Esophagus squamous epithelium (tissue), 5 donors: ENCODE measurements at regions not wholly inside any gene's neighbourhood (a gene's known extent, or its start where the extent isn't known, plus 50 kb on each side); places are given as distances from the start of the nearest gene placed in this dataset.
"Not testable (repeated sequence)": the region's sequence is repeated elsewhere in the genome, so short reads cannot be mapped to it uniquely, and the experiment has no call there.

Experiments
- DNase-seq: peaks from one replicate; lab custom pipeline; 2025; lab: John Stamatoyannopoulos, UW
- H3K27ac ChIP-seq, 4 donors: fragments of 200-600 bp; sonication (generic); one replicate each; pipeline ENCODE4 v1.5.1; 2016 to 2019; ENCODE audit warnings: mild to moderate bottlenecking in 1 of 4
- H3K27me3 ChIP-seq, 4 donors: fragments of 200-600 bp; sonication (generic); 1 replicate in 3 of 4; 2 replicates in 1 of 4; pipeline versions ENCODE4 v1.5.1 to v1.6.0; 2017 to 2021; ENCODE audit warnings: antibody characterized with exemption in 1 of 4
- H3K36me3 ChIP-seq, 3 donors: fragments of 200-600 bp; sonication (generic); one replicate each; pipeline ENCODE4 v1.5.1; 2016 to 2019
- H3K4me1 ChIP-seq, 3 donors: fragments of 200-600 bp; sonication (generic); one replicate each; pipeline ENCODE4 v1.5.1; 2017 to 2019
- H3K4me3 ChIP-seq, 4 donors: fragments of 200-600 bp; sonication (generic); 1 replicate in 3 of 4; 2 replicates in 1 of 4; pipeline ENCODE4 v1.5.1; 2016 to 2019; ENCODE audit warnings: mild to moderate bottlenecking in 2 of 4, moderate library complexity in 1 of 4
- H3K9me3 ChIP-seq, 3 donors: fragments of 200-600 bp; sonication (generic); one replicate each; pipeline ENCODE4 v1.5.1; 2016 to 2019
- POLR2A ChIP-seq, 4 donors: fragments of 450-650 bp; IDR thresholded peaks; one replicate each; pipeline ENCODE4 v1.6.1; 2017; ENCODE audit warnings: antibody characterized with exemption in 4 of 4, mild to moderate bottlenecking in 4 of 4, moderate library complexity in 3 of 4
- WGBS, 2 donors: methylation state at CpG; one replicate each; pipeline ENCODE4 v1.1.5; 2018; 5-methylcytosine and 5-hydroxymethylcytosine counted together
- intact Hi-C: fragments of 100-400 bp; cut with DNase I; formaldehyde crosslinking; loops from one replicate; pipeline ENCODE4 v1.15.0; 2022
- TF ChIP-seq, protein P1 (sequence below), 6 experiments: fragments of 450-650 bp in 4 of 6; fragments of 200-600 bp in 2 of 6; sonication (generic) in 2 of 6; IDR thresholded peaks; one replicate each; pipeline ENCODE4 v1.5.1; 2016 to 2019; ENCODE audit warnings: antibody characterized with exemption in 6 of 6, mild to moderate bottlenecking in 4 of 6, moderate library complexity in 4 of 6
- donor health status: DM: yes; HTN: yes; CAD: no.

DNA sequence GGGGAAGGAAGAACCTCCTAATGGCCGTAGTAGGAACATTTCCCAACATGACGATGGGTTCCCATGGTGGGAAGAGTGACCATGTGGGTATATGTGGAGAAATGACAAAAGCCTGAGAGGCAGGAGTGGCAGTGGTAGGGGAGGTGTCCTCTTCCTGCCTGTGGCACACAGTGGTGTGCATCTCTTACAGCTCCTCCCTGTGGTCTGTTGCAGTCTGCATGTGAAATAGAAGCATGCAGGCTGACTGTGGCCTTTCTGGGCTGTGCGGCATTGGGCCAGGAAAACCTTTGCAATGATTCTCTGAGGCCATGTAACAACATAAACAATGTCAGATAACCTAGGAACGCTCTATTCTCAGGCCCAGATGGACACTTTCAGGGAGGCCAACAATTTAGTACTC is 84.0 kb downstream of the LACC1 start:
- Histone ChIP-seq H3K27ac (no peak overlapping the region), H3K4me1 (no peaks in the 10 kb centered on the region), H3K27me3 (no peaks in the 10 kb centered on the region), H3K36me3 (no peaks in the 10 kb centered on the region), H3K9me3 (peaks cover 0 to under 1% (median 0%) of the 10 kb centered on the region in 3 donors), H3K4me3 (no peak overlapping the region)
- intact Hi-C loops: no loop called here
- TF ChIP-seq, protein P1, sequence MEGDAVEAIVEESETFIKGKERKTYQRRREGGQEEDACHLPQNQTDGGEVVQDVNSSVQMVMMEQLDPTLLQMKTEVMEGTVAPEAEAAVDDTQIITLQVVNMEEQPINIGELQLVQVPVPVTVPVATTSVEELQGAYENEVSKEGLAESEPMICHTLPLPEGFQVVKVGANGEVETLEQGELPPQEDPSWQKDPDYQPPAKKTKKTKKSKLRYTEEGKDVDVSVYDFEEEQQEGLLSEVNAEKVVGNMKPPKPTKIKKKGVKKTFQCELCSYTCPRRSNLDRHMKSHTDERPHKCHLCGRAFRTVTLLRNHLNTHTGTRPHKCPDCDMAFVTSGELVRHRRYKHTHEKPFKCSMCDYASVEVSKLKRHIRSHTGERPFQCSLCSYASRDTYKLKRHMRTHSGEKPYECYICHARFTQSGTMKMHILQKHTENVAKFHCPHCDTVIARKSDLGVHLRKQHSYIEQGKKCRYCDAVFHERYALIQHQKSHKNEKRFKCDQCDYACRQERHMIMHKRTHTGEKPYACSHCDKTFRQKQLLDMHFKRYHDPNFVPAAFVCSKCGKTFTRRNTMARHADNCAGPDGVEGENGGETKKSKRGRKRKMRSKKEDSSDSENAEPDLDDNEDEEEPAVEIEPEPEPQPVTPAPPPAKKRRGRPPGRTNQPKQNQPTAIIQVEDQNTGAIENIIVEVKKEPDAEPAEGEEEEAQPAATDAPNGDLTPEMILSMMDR (IDR thresholded peaks at IDR 0.05): peak in 1 of 6 experiments; percentile 13
- no peak for TF ChIP-seq POLR2A (IDR thresholded peaks at IDR 0.05)
- WGBS, 2 donors: 82 to 84% methylated on average over 4 of the region's 4 CpGs
- DNase-seq: no peak

GRCh38 chr13:43964698-43965458 is 85.2 kb downstream of the LACC1 start:
- no peaks in the 10 kb centered on the region for H3K4me1 ChIP-seq
- no peaks in the 10 kb centered on the region for H3K36me3 ChIP-seq
- no peak overlapping the region for H3K4me3 ChIP-seq
- H3K27me3 ChIP-seq: no peaks in the 10 kb centered on the region
- no peak for DNase-seq
- no peak overlapping the region for H3K27ac ChIP-seq
- intact Hi-C loops: no loop called here
- peaks cover 0 to 12% (median 0%) of the 10 kb centered on the region in 3 donors for H3K9me3 ChIP-seq
- TF ChIP-seq, protein P1 (IDR thresholded peaks at IDR 0.05): no peak
- TF ChIP-seq POLR2A (IDR thresholded peaks at IDR 0.05): no peak
- WGBS, 2 donors: 86 to 90% methylated on average over 2 of the region's 2 CpGs

GRCh38 chr13:43965459-43965845 is 85.7 kb downstream of the LACC1 start:
- 93% methylated on average over 8 of the region's 8 CpGs for WGBS, 2 donors

DNA sequence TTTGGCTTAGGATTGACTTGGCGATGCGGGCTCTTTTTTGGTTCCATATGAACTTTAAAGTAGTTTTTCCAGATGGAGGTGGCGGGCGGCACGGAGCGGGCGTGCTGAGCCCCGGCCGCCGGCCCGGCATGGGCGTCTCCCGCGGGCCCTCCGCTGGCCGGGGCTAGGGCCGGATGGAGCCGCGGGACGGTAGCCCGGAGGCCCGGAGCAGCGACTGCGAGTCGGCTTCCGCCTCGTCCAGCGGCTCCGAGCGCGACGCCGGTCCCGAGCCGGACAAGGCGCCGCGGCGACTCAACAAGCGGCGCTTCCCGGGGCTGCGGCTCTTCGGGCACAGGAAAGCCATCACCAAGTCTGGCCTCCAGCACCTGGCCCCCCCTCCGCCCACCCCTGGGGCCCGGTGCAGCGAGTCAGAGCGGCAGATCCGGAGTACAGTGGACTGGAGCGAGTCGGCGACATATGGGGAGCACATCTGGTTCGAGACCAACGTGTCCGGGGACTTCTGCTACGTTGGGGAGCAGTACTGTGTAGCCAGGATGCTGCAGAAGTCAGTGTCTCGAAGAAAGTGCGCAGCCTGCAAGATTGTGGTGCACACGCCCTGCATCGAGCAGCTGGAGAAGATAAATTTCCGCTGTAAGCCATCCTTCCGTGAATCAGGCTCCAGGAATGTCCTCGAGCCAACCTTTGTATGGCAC is 88.7 kb downstream of the LACC1 start:
- H3K36me3 ChIP-seq, H3K27me3 ChIP-seq, intact Hi-C loops, DNase-seq, H3K4me1 ChIP-seq, H3K4me3 ChIP-seq, H3K27ac ChIP-seq: not testable (repeated sequence)
- WGBS, 2 donors: 78 to 89% methylated on average over 14 to 15 of the region's 63 CpGs
- peaks cover 0 to 21% (median 0%) of the 10 kb centered on the region in 3 donors for H3K9me3 ChIP-seq

More at GRCh38 chr13:43965459-43965845, 85.7 kb downstream of the LACC1 start:
- Histone ChIP-seq H3K4me1 (no peaks in the 10 kb centered on the region), H3K4me3 (no peak overlapping the region), H3K27me3 (no peaks in the 10 kb centered on the region), H3K27ac (no peak overlapping the region), H3K36me3 (no peaks in the 10 kb centered on the region), H3K9me3 (peaks cover 0 to 16% (median 0%) of the 10 kb centered on the region in 3 donors)
- TF ChIP-seq, protein P1 (IDR thresholded peaks at IDR 0.05): no peak
- no peak for TF ChIP-seq POLR2A (IDR thresholded peaks at IDR 0.05)
- DNase-seq: no peak
- intact Hi-C loops: no loop called here

DNA sequence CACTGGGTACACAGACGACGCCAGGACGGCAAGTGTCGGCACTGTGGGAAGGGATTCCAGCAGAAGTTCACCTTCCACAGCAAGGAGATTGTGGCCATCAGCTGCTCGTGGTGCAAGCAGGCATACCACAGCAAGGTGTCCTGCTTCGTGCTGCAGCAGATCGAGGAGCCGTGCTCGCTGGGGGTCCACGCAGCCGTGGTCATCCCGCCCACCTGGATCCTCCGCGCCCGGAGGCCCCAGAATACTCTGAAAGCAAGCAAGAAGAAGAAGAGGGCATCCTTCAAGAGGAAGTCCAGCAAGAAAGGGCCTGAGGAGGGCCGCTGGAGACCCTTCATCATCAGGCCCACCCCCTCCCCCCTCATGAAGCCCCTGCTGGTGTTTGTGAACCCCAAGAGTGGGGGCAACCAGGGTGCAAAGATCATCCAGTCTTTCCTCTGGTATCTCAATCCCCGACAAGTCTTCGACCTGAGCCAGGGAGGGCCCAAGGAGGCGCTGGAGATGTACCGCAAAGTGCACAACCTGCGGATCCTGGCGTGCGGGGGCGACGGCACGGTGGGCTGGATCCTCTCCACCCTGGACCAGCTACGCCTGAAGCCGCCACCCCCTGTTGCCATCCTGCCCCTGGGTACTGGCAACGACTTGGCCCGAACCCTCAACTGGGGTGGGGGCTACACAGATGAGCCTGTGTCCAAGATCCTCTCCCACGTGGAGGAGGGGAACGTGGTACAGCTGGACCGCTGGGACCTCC is 89.4 kb downstream of the LACC1 start:
- H3K4me1 ChIP-seq, H3K27ac ChIP-seq, DNase-seq, H3K27me3 ChIP-seq, H3K36me3 ChIP-seq, H3K4me3 ChIP-seq, intact Hi-C loops: not testable (repeated sequence)
- WGBS, 2 donors: 92 to 100% methylated on average over 2 to 18 of the region's 33 CpGs
- H3K9me3 ChIP-seq: peaks cover 0 to 21% (median 0%) of the 10 kb centered on the region in 3 donors

DNA sequence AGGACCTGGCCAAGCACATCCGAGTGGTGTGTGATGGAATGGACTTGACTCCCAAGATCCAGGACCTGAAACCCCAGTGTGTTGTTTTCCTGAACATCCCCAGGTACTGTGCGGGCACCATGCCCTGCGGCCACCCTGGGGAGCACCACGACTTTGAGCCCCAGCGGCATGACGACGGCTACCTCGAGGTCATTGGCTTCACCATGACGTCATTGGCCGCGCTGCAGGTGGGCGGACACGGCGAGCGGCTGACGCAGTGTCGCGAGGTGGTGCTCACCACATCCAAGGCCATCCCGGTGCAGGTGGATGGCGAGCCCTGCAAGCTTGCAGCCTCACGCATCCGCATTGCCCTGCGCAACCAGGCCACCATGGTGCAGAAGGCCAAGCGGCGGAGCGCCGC is 90.2 kb downstream of the LACC1 start:
- WGBS, 2 donors: 93 to 97% methylated on average over 2 to 15 of the region's 27 CpGs
- intact Hi-C loops, H3K27ac ChIP-seq: not testable (repeated sequence)

DNA sequence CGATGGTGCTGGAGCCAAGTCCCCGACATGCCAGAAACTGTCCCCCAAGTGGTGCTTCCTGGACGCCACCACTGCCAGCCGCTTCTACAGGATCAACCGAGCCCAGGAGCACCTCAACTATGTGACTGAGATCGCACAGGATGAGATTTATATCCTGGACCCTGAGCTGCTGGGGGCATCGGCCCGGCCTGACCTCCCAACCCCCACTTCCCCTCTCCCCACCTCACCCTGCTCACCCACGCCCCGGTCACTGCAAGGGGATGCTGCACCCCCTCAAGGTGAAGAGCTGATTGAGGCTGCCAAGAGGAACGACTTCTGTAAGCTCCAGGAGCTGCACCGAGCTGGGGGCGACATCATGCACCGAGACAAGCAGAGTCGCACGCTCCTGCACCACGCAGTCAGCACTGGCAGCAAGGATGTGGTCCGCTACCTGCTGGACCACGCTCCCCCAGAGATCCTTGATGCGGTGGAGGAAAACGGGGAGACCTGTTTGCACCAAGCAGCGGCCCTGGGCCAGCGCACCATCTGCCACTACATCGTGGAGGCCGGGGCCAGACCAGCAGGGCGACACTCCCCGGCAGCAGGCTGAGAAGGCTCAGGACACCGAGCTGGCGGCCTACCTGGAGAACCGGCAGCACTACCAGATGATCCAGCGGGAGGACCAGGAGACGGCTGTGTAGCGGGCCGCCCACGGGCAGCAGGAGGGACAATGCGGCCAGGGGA is 91.0 kb downstream of the LACC1 start:
- intact Hi-C loops, H3K36me3 ChIP-seq, H3K27ac ChIP-seq, H3K4me3 ChIP-seq, H3K27me3 ChIP-seq, H3K4me1 ChIP-seq, DNase-seq: not testable (repeated sequence)
- 95 to 100% methylated on average over 1 to 13 of the region's 36 CpGs for WGBS, 2 donors
- H3K9me3 ChIP-seq: peaks cover 0 to 21% (median 0%) of the 10 kb centered on the region in 3 donors

More for the DNA sequence above, 90.2 kb downstream of the LACC1 start:
- H3K4me1 ChIP-seq, DNase-seq, H3K36me3 ChIP-seq, H3K4me3 ChIP-seq, H3K27me3 ChIP-seq: not testable (repeated sequence)
- peaks cover 0 to 21% (median 0%) of the 10 kb centered on the region in 3 donors for H3K9me3 ChIP-seq

- H3K4me1 ChIP-seq, DNase-seq, H3K27me3 ChIP-seq, H3K36me3 ChIP-seq, H3K4me3 ChIP-seq, H3K27ac ChIP-seq, intact Hi-C loops: not testable (repeated sequence)
- no CpG with 5 or more reads among the region's 19 CpGs for WGBS, 2 donors
- peaks cover 0 to 21% (median 0%) of the 10 kb centered on the region in 3 donors for H3K9me3 ChIP-seq
Observed at GRCh38 chr13:43971324-43971723, 91.6 kb downstream of the LACC1 start.
